CMK (cell line): ENCODE measurements at regions not wholly inside any gene's neighbourhood (a gene's known extent, or its start where the extent isn't known, plus 50 kb on each side); places are given as distances from the start of the nearest gene placed in this dataset.

Experiments used
- DNase-seq: peaks from one replicate; pipeline ENCODE4 v3.0.0-alpha.2; 2010; ENCODE audit warnings: low read depth

DNA sequence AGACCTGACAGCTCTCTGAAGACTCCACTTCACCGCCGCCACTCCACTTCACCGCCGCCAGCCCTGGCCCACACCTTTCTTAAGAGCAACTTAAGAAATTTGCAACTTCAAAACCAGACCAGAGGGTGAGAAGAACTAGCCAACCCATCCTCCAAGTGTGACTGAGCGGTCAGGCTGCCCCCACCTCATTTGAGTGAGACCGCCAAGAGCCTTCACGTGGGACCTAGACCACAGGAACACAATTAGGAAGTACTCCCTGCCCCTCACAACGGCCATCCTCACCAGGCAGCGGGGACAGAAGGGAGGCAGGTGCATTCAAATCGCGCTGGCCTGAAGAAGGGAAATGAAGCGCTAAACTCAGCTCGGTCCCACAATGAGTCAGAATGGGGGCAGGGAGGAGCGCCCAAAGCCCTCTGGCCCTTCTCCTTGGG, 156.8 kb upstream of the BCL6 start:
- no peak for DNase-seq

DNA sequence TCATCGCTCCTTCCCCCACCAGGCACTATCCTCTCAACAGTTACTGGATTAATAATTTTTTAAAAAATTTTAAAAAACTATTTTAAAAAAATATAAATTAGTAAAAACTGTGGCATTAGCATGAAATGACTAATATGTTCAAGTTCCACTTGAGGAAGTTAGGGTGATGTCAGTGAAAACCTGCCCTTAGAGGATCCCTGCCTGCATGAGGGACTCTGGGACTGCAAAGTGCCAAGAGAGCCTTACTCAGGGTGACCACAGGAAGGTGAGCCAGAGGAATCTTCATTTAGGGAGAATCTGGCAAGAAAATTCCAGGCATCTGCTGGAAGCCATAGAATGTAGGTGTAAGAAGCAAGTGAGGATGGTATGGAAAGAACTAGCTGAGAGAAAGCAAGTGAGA, 157.7 kb upstream of the BCL6 start:
- DNase-seq = no peak

DNA sequence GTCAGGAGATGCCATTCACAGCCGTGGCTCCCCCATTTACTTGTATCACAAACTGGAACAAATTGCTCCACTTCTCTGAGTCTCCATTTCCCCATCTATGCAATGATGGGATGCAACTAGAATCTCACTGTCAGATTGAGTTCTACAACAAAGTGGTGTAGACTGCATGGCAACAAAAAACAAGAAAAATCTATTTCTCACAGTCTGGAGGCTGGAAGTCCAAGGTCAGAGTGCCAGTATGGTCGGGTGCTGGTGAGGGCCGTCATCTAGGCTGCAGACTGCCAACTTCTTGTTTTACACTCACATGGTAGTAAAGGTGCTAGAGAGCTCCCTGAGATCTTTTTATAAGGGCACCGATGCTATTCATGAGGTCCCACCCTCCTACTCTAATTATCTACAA, 158.4 kb upstream of the BCL6 start:
- DNase-seq = no peak

DNA sequence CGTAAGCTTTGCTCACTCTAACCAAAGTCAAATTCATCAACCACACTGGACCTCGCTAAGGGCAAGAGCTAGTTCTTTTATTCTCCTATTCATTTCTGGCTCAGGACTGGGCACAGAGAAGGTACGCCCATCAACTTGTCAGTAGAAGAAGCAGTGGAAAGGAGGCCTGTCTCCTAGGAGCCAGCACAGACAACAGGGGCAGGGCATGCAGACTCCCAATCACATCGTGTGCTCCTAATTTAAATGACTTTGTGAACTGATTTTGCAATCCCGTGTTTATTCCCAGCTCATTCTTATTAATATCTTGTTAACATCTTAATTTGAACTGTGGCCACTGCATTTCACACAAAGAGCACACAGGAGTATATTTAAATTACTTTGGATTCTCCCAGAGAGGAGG, 161.1 kb upstream of the BCL6 start:
- no peak for DNase-seq

DNA sequence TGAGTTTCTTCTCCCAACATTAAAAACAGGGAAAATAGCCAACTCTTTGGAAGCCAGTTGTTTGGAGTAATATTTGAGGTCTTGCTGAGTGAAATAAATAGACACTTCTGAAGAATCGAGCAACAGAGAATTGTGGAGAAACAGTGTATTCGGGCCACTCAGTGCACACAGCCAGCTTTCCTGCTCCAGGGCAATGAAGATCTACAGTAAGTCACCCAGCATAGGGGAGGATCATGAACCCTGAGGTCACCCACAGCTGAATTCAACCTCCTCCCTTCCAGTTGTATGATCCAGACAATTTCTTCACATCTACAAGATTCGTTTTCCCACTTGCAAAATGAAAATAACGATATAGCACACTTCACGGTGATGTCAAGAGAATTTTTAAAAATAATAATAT, 161.7 kb upstream of the BCL6 start:
- no peak for DNase-seq

DNA sequence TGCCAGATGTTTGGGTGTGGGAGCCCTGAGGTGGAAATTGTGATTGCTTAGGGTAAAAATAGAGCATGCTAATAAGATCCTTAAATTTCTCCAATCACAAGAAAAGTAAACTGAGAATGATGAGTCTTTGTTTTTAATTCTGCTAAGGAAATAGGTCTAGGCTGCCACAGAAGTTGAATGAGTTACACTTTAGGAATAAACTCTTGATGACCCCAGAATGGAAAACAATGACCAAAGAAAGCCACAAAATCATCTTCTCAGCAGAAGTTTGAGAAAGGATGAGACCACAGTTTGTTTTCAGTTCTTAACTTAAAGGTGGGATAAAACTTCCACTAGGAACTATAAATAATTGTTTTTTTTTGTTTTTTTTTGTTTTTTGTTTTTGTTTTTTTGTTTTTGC, 164.6 kb upstream of the BCL6 start:
- no peak for DNase-seq

DNA sequence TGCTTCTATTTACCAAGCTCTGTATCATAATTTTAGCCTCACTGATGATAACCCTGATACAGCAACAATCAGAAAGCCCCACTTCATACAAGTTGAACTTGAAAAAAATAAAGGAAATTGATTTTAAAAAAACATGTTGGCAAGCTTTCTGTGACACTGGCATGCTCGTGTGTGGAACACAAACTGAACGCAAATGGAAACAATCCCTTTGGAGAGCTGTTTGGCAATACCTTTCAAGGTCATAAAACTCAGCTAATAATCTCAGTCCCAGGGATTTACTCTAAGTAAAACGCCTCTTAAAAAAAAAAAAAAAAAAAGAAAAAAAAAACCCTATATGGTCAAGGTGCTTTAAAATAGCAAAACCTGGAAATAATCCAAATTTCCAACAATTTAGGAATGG, 166.7 kb upstream of the BCL6 start:
- DNase-seq = no peak

DNA sequence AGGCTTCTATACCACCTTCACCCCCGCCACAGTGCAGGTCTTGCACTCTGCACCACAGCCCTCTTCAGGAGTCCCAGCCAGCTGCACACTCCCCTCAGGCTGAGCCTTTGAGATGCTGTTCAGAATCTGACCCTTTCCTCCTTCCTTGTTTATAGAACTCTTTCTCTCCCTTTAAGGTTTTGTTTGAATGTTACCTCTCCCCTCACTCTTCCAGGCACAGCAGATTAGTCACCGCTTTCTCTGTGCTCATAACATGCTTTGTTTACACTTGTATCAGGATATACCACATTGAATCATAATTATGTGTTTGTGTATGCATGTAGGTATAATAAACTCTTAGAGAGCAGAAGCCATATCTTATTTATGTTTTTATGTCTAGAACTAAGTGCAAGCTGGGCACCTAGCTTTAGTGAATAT, 168.4 kb upstream of the BCL6 start:
- no peak for DNase-seq

DNA sequence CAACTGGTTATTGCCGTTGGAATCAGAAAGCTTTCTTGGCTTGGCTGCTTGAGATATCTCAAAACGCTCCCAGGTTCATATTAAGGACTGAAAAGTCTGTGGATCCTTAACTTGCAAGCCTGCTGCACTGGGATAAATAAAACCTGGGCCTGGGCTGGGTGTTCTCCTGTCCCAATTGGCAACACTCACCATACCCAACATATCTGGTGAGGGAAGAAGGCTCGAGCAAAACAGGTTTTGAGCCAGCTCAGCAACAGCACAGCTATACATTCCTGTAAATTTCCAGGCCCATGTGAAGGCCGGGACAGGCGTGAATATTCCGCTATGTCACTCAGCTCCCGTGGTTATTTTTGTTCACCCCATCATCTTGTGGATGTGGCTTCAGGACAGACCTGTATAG, 169.0 kb upstream of the BCL6 start:
- no peak for DNase-seq

DNA sequence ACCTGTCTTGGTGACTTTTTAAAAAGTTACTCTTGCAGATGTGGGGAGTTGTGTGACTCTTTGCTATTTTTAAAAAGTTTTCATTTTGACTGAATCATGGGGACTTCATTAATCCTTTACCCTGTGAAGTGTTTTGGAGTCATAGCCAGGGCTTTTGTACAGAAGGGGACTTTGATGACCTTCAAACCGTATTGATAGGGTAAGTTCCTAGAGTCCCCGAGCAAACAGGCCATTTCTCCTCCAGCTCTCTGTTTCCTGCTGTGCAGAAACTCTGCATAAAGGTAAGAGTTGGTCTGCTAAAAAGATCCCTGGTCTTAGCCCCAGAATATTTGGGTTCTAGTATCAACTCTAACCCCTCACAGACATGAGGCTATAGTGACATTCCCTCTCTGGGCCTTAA, 170.8 kb upstream of the BCL6 start:
- DNase-seq = no peak

DNA sequence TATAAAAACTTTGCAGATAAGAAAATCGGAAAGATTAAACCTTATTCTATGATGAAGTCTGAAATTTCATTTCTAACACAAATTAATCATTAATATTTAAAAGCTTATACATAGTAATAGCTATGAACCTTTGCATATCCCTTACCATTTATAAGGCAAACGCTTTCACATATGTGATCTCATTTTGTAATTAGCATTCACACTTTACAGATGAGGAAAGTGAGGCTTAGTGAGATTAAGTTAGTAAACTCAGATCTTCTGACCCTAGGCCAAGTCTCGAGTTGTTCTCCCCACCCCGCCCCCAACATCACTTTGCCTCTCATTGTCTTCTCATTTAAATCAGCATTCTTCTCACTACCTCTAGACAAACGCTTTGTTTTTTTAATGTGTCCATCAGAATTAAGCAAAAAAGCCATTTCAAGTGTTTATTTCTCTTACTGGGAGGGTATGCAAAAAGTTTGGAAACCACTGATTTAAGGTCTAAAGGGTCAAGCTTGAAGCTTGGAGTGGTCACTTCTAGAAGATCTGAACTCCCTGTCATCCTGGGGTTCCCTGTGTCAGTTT, 172.9 kb upstream of the BCL6 start:
- DNase-seq = no peak

DNA sequence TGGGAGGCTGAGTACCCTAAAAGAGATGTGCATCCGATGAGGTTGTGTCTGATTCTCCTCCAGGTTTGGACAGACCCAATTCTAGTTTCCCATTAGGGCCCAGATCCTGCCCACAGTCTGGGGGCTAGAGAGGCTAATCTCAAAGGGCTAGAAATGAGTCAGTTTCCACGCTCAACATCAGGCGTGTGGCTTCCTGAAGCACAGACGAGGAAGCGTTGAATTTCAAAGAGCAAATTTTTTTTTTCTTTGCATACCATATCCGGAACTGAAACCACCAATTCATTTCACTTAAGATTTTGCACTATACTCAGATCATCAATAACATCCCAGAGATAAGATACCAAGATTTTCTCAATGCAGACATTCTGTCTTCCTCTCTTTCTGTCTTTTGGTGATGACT, 173.8 kb upstream of the BCL6 start:
- no peak for DNase-seq

DNA sequence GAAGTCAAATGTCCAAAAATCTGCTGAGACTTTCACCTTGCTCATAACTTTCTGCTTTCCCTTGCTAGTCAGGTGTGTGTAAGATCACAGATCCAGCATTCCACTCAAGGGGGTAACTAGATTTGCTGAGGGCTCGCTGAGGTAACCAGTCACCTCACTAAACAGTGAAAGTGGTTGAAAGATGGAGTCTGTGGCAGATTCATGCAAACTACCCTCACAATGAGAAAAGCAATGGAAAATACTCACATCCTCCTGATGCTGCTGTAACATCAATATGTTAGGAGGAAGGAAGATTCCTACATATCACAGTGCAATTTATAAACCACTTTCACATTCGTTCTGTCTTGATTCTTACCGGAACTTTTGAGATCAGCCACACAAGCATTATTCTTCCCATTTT, 174.3 kb upstream of the BCL6 start:
- no peak for DNase-seq

DNA sequence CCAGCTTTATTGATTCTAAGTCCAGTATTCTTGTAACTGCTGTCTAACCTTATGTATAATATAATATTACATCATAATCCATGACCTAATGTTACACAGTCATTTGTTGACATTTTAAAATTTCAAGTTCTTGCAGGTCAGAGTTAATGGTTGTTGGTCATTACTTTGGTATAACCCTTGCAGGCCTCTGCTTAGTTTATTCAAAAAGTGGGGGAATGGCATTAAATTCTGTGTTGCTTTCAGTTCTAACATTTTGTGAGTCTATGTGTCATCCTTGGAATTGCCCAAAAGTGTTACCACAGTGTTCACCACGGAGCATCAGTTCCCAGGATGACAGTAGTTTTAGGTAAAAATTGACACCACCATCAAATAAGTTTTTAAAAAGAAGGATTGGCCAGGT, 174.8 kb upstream of the BCL6 start:
- DNase-seq = no peak

DNA sequence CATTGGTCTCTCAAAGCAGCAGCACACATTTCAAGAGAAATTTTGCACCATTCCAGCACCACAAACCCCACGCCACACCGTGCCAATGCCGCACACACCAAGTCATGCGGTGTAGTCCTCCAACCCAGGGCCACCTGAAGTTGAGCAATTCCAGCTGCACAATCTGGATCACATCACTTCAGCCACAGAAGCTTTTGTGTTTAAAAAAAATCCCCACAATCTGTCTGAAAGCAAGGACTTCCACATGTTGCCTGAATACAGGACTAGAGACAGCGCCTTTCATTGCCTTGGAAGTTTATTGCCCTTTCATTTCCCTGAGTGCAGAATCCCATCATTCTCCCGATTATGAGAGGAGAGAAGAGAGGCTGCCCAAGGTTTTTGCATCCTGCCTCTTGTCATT, 175.6 kb upstream of the BCL6 start:
- no peak for DNase-seq

DNA sequence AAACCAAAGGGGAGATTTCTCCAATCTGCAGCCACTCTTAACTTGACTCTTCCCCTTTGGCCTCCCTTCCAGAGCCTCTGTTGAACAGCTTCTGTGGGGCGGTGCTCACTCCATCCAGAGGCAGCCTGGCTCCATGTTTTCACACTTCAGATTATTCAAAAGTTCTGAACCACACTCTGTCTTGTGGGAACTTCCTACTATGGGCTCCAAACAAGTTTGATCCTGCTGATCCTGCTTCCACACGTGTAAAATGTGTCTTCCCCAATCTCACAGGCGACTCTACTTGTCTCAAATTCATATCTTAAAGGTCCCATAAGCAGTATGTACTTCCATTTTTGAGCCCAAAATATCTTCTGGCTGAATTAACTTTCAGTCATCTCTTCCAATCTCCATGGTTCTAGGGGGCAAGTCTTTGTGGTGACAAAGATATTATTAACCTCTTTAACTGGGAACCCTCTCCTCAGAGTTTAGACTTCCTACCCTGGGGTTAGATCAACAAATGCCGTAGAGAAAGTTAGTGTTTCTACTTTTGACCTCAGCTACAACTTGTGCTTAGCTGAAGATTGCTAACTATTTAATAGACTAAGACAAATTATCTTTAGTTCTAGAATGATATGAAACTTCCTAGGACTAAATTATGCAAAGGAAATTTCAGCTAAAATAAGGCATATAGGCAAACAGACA, 176.3 kb upstream of the BCL6 start:
- no peak for DNase-seq

DNA sequence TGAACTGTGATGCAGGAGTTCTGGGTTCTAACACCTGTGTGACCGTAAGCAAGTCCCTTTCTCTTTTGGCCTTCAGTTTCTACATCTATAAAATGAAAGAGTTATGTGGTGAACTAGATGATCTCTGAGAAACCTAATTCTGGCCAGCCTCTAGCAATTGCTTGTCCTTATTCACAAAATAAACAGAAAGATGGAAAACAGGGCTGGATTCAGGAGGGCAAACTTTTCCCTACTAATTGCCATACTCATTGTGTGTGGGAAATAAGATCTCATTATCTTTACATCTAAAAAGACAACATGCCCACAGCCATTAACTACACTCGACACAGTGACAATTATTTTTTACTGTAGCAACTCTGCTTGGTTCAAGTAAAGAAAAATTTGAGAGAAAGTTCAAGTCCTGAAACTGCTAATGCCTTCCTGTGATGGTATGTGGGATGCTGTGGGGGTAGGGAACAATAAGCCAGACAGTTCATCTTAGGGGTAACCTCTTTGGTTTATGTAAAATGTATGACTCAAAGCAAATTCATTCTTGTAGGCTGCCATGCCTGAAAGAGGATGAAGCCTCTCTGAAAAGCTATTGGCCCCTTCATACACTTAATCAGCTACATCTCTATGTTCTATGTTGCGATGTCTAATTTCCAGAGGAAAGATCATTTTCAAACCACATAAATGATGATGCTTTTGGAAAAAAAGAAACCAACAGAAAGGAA, 177.6 kb upstream of the BCL6 start:
- DNase-seq = no peak

DNA sequence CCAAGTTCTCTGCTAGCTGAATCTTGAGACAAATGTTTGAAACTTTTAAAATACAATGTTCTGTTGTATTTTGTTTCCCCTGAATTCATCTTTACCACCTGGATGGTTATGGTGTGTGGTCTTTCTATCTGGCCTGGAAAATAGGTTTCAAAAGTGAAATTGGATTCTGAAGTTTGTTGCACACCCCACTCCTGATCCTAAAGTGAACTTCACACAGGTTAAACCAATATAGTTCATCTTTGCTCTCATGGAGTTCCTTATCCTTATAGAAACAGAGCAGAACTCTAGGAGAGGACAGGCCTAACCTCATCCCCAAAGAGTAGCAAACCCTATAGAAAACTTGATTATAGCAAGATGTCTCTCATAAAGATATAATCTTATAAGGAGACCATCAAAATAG, 179.4 kb upstream of the BCL6 start:
- DNase-seq = no peak

DNA sequence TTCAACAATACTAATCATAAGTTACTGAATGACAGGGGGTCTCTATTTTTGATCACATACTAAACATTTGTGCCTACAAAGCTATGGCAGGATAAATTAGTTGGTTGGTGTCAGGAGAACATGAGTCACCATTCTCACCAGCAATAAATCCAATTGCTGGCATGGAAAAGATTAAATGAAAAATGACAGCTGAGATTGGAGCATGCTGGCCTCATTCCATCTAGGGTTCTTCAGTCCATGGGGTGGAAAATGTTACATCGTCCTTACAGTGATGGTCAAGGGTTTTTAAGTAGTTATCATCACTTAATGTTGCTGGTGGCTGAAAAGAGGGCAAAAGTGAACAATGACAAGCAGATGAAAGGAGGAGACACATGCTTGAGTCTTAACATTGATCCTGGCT, 180.1 kb upstream of the BCL6 start:
- DNase-seq = no peak

DNA sequence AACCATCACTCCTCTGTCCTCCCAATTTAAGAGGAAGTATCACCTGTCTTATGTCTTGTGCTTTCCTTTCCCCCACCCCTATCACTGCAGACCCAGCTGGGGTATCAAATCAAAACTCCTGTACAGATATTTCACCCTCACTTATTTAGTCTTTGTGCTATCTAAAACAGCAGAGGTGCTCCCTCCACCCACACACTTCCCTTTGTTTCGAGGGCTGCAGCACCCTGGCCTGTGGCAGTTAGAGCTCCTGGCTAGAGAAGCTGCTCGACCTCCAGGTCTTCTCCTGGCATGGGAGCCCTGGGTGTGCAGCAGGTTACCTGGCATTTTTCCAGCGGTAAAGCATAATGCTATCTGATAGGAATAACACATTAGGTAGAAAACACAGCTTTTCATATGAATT, 181.4 kb upstream of the BCL6 start:
- DNase-seq = no peak

DNA sequence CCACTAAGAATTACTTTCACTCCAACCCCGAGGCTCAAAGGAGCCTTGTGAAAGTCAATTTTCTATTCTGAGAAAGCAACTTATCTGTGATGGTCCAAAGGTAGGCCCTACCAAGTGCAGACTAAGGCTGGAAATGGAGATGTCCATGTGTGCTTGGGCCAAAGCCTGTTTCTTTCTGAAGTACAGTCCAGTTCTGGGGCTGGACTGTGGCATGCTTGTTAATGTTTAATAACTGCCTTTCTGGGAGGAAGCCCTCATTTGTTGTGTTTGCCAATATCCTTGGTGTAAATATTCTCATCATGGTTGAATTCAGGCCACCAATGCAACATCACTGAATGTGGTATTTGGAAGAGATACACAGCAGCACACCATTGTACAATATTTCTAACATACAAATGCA, 182.3 kb upstream of the BCL6 start:
- DNase-seq = no peak

DNA sequence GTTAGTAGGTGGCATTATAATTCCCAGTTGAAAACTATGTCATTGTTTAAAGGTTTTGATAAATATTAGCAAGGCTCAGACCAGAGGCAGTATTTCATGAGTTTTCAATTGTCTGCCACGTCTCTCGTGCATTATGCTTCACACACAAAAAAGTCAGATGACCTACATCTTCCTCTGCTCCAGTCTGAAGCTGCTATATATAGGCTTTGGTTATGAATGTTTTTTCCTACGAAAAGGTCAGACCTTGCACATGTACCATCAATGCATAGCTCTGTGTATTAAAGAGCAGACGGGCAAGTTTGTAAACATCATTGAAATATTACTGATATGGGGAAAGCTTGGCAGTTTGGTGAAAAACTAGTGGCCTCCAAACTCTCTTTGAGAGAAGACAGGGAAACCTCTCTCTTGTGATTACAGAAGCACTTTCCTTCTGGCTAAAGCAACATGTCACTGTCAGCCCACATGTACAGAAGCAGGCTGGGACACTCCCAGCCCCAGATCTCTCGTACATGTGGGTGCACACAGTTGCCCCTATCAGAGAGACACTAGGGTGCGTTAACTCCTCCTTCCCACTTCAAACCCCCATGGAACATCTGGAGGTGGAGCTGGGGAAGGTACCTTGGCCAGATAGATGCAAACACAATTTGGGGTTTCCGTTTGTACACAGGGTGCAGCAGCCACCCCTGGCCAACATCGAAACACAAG, 184.0 kb upstream of the BCL6 start:
- no peak for DNase-seq

DNA sequence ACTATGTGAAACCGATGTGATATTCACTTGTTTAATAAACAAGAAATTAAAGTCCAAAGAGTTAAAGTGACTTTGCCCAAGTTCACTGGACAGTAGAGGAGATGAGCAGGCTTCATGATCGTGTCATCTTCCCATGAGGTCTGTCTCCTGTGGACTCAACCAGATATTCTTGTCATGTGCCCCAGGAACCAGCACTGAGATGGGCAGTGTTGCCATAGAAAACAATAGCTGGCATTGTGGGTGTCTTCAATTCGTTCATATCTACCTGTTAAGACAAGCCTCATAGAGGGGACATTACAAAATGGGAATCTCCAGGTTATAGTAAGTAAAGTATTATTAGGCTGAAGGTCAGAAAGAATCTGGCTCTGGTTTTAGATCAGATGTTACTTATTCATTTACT, 184.8 kb upstream of the BCL6 start:
- no peak for DNase-seq
